ENCODE measurements at regions not wholly inside any gene's neighbourhood (a gene's known extent, or its start where the extent isn't known, plus 50 kb on each side); places are given as distances from the start of the nearest gene placed in this dataset.

DNA sequence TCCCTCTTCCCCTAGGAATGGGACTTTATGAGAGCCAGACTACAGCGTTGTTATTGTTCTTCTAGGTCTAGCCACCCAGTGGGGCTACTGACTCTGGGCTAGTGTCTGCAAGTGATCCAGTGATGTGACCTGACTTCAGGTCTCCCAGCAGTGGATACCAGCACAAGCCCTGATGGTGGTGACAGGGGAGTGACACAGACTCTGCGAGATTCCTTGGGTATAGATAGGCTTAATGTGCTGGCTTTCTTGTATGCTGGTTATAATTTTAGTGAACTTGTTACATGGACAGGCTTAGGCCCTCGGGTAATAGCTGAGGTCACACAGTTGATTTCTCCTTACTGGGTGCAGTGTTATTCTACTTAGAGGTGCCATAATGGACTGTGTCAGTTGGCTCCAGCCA lies 106.9 kb downstream of the TBC1D30 start:
- intact Hi-C loops (cut with DNase I), result no loop called here
- no peak for DNase-seq

DNA sequence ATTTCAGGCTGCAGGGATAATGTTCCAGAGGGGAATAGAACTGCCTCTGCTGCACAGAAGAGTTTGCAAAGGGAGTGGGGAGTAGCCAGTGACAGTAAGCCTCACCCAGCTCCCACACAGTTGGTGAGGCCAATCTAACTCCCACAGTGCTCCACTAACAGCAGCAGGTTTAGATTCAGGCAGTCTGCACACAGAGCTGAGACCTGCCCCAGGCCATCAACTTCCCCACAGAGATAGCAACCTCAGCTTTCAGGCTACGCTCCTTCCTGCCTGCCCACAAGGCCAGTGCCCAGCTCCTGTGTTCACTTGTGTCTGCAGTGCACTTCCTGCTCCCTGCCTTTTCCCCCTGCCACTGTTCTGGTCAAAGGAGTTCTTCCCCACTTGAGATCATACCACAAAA lies 107.5 kb downstream of the TBC1D30 start:
- DNase-seq, result no peak
- intact Hi-C loops (cut with DNase I), result no loop called here

DNA sequence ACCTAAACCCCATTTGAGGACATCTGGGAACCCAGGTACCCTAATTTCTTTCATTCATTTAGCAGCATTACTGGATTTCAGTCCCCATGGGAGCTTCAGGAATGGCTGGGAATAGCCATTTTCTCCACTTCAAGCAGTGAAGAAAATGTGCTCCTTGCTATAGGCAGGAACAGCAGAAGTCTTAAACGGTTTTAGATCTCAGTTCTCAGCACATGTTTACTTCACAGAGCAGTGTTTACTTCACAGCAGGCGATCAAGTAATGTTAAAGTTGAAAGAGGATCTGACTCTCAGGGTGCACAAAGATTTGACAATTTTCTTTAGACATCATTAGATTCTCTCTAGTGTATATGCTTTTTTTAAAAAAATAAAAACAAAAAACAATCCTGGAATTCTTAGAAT lies 109.3 kb downstream of the TBC1D30 start:
- DNase-seq, result no peak
- intact Hi-C loops (cut with DNase I), result no loop called here

DNA sequence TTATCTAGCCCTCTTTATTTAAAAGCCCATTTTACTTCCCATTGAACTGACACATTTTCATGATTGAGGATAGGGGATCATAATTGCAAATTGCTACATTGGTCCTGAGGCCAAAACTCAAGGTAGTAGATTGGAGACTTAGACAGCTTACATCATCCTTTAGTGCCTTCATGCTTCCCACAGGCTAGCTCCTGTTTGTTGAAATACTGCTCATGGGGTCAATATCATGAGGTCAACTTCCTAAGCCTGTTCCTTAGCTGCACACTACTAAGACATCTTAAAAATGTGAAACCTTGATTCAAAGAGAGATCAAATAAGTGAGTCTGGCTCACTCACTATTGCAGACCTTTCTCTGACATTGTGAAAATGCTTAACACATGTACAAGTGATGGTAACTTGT lies 113.0 kb downstream of the TBC1D30 start:
- DNase-seq, result no peak
- intact Hi-C loops (cut with DNase I), result no loop called here

DNA sequence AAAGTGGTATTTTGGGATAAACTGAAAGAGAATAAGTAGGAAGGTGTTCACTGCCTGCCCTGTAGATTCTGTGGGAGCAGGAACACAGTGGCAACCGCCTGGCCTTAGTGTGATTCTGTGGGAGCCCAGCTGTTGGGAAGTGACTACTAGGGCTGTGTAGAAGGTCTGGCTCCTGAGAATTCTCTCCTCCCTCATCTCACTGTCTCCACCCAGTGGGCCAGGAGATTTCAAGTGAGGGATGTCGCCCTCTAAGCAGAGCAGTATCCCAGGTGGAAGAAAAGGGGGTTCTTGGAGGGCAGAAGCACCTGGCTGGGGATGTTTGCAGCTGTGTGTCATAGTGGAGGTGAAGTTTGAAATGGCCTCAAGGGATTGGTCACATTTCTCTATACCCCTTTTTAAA lies 113.7 kb downstream of the TBC1D30 start:
- no peak for DNase-seq
- intact Hi-C loops (cut with DNase I), result no loop called here

DNA sequence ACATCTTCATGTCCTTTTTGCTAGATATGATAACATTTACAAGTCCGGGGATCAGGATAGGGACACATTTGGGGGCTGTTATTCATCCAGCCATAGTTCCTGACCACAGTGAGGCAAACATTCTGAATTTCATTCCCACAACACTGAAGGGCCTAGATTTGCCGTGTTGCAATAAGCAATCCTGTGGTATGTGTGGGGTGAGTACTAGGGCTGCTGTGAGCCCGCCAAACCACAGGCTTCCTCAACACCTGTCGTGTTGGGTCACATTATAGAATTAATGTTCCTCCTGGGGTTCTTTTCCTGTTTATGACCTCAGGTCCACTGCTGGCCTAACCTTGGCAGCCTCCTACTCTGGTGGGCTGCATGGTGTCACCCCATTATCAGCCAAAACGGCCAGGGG lies 119.2 kb downstream of the TBC1D30 start:
- no peak for DNase-seq
- intact Hi-C loops (cut with DNase I), result no loop called here

DNA sequence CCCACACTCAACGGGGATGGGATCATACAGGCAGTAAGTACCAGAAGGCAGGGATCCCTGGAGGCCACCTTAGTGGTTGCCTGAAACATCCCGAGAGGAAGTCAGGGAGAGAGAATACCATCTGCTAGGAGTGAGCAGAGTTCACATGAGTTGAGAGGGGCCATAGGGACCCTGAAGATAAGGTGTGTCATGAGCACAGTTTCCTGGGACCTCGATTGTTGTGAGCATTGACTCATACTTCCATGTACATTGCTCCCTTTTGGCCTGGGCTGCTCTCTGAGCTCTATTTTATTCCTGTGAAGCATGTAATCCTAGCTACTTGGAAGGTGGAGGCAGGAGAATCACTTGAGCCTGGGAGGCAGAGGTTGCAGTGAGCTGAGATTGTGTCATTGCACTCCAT lies 120.5 kb downstream of the TBC1D30 start:
- DNase-seq, result no peak
- intact Hi-C loops (cut with DNase I), result no loop called here

DNA sequence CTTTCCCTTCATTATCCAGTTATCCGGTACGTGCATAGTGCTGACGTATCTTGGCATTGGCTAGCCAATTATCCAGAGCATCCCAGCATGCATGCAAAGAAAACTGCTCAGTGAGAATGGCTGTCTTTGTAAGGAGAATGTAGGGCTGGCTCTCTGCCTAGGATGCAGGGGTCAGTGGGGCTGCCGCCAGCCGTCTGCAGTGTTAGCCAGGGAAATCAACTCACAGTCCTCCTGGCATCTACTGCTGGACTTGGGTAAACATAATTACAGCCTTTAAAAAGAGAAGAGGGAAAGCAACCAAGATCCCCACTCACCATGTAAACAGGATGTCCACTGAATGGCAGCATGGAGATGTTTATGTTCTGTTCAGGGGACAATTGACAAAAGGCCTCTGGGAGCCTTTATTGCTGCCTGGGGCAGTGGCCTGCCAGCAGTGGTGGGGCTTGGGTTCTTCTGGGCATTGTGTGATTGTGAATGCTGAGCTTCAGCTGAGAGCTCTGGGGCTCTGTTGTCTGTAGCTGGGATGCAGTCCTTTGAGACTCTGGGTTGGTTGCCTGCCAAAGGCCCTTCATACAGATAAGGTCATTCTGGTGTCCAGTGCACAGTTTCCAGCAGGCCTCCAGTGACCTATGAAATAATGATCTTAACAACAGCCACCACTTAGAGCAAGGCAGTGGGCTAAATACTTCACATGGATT lies 121.8 kb downstream of the TBC1D30 start:
- intact Hi-C loops (cut with DNase I), result no loop called here

DNA sequence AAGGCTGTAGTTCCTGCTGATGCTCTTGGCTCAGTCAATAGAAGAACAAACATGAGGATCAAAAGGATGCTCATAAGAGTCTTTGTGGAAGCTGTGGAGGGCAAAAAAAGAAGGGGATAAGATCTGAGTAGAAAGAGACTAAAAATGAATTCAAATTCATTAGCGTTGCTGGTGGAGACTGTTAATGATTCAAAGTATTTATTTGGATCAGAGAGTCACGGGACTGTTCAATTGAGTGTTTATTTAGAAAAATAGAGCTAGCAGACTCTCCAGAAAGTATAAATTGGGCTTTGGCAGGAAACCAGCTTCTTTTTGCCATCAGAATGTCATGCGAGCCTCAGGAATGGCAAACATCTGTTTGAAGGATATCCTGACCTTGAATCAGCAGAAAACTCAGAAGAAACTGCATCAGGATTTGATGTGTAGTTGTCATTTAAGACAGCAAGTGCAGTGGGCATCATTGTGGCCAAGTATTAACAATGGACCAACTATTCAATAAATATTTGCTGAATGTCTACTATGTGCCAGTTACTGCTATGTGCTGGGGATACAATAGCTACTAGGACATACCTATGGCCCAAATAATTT lies 126.4 kb downstream of the TBC1D30 start:
- intact Hi-C loops (cut with DNase I), result no loop called here
- no peak for DNase-seq

More for the DNA sequence above, 121.8 kb downstream of the TBC1D30 start:
- peak; percentile 63 to 94 (median 84) for DNase-seq

DNA sequence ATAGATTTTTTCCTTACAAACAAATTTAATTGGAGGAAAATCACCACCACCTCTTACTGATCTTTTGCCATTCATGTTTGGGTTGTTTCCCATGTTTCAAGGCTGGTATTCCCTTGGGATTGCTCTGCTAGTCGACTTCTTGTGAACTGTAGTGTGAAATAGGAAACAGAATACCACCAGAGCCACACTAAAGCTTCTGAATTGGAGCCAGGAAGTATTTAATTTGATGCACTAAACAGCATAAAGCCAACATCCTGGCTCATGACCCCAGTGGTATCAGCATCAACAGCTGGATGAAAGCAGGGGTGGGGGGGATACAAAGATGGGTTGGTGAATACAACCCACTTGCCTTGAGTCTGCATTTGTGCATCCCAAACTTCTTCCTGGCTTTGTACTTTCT lies 127.5 kb downstream of the TBC1D30 start:
- no peak for DNase-seq
- intact Hi-C loops (cut with DNase I), result no loop called here

DNA sequence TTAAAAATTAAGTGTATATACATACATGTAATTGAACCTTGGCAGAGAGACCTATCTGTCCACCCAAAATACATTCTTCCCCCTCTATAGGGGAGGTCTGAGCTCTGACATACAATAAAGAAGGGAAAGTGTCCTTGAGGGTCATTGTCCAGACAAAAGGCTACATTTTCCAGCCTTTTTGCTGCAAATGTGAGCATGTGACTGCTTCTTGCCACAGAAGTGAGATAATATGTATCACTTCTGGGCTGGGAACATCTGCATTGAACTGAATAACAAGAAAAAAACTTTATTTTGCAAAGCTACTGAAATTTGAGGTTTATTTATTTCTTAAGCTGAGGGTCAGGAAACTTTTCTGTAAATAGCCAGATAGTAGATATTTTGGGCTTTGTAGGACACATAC lies 131.3 kb downstream of the TBC1D30 start:
- DNase-seq, result no peak
- intact Hi-C loops (cut with DNase I), result no loop called here

DNA sequence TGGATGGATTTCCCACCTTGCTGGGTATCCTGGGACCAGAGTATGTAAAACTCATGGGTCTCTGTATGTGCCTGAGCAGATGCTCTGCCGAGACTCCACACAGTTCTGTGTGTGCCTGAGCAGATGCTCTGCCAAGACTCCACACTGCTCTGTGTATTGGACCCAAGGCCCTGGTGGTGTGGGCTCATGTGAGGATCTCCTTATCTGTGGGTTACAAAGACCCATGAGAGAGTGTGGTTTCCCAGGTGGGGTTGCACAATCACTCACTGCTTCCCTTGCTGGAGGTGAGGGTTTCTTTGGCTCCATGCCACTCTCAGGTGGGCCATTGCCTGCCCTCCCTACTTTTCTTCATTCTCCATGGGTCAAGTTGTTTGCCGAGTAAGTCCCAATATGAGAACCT lies 141.5 kb downstream of the TBC1D30 start:
- DNase-seq, result no peak
- intact Hi-C loops (cut with DNase I), result no loop called here

DNA sequence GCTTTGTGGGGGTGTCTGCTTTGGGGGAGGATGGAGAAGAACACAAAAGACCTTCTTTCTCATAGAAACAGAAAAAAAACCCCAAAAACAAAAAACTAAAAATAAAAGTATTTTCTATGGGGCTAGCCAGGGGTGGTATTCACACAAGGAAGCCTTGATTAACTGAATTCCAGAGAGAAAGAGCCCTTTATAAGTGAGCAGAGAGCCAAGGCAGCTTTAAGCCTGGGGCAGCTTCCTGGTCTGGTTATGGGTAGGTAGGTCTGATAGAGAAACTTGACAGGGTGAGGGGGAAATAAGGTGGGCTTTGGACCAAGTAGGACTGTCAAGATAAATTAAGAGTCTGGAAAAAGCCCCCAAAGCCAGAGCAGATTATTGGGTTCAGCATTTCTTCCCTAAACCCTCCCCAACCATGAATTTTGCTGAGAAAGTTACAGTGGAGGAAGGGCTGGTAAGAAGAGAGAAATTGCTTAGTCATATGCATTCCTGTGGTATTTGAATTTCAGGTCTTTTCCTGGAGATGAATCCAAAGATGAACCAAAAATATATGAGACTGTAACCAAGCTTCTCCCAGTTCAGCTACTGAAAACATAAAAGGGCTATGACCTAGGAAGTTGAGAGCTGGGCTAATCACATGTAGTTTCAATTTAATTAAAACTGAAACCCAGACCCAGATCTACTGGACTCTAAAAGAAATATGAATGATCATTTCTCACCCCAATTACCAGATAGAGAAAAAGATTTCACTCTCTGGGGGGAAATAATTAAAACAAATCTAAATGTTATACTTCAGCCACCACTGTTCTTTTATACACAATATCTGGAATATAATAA lies 144.8 kb downstream of the TBC1D30 start:
- intact Hi-C loops (cut with DNase I), result no loop called here
- DNase-seq, result no peak

DNA sequence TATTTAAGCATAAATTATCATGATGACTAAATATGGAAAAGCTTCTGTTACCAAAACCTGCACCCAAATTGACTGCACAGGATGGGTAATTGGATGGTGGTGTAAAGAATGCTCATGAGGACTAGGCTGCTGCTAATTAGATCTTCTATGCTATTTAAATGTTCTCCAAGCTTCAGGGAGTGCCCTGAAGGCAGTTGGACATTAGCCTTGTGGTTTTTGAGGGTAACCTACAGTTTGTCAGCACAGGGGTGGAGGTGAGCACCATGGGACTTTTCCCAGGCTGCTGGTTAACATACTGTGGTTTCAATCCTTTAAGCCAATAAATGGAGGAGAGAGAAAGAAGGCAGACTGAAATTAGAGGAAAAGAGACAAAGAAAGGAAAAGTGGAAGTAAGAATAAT lies 145.0 kb downstream of the WIF1 start:
- intact Hi-C loops (cut with DNase I), result no loop called here
- DNase-seq, result no peak

DNA sequence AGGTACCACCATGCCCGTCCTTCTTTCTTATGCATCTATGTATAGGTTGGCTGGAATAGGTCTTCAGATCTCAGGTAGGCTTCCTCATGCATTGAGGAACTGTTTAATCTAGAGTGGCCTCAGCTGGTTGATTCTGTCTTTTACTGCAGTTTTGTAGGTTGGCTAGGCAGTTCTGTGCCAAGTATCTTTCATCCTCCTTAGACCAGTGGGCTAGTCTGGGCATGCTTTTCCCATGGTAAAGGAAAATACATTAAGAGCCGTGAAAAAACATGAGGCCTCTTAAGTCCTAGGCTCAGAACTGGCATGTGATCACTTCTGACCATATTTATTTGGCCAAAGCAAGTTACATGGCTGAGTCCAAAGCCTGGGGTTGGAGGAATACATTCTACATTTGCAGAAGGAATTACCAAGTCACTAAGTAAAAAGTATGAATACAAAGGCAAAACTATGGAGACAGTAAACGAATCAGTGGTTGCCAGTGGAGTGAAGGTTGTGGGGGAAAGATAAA lies 137.3 kb downstream of the WIF1 start:
- DNase-seq, result no peak
- intact Hi-C loops (cut with DNase I), result no loop called here

DNA sequence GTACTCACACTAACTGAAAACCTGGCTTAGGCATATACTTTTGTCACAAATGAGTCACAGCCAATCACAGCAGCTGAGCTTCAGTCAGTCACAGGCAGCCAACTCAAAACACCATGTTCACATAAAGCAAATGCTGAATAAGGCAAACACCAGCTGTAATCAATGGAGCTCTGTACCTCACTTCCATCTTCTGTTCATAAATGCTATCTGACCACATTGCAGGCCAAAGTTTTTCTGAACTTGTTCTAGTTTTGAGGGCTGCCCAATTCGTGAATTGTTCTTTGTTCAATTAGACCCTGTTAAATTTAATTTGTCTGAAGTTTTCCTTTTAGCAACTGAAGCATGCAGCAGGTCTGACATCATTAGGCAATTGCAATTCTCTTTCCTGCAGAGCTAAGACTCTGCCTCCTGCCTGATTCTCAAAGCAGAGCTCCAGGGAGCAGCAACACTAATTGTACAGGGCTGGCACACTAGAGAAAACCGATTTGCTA lies 129.9 kb downstream of the WIF1 start:
- DNase-seq, result peak in 10 of 42 donors; percentile 4 to 42 (median 15)
- intact Hi-C loops (cut with DNase I), result no loop called here

DNA sequence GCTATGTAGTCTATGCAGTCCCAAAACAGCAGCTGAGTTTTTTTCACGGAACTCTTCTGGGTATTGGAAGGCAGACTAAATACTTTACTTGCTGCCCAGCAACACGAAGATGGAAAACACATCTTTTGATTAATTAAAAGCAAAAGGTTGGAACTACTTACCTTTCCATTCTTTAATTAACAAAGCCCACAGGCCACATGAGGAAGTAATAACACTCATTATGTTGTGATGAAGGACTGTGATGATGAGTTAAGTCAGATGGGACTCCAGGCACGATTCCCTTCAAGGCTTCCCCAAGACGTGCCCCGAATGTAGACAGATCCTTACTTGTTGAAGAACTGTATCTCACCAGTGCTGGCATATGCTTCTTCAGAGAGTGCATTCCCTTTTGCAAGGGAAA lies 129.0 kb downstream of the WIF1 start:
- intact Hi-C loops (cut with DNase I), result no loop called here
- DNase-seq, result no peak

DNA sequence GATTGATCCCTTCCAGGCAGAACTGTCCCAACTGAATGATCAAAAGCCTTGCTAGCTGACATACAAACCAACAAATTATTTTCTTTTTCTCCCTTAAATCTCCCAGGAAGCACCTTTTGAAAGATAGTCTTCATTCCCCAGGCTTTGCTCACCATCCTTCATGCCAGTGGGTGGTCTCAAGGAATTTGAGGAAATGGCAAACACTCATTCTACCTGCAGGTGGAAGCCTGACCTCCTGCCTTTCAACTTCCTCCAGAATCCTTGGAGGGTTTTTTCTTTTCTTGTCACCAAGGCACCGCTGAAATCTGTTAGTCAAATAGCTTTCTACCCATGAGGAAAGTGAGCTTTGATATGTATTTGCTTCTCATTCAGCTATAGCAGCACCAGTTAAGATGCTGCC lies 128.5 kb downstream of the WIF1 start:
- DNase-seq, result no peak
- intact Hi-C loops (cut with DNase I), result no loop called here

DNA sequence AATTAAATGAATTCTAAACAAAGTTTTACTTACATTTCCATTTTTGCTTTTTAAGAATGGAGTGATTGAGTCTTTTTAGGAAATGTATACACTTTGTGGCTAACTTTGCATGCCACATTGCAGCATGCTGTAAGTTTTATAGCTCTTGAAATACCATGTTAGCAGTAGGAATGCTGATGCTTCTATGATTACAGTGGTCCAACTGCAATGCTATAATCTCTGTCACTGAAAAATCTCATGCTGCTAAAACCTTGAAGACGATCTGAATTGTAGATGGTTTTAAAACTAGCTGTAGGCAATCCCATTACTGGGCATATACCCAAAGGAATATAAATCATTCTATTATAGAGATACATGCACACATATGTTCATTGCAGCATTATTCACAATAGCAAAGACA lies 127.6 kb downstream of the WIF1 start:
- DNase-seq, result no peak
- intact Hi-C loops (cut with DNase I), result no loop called here

DNA sequence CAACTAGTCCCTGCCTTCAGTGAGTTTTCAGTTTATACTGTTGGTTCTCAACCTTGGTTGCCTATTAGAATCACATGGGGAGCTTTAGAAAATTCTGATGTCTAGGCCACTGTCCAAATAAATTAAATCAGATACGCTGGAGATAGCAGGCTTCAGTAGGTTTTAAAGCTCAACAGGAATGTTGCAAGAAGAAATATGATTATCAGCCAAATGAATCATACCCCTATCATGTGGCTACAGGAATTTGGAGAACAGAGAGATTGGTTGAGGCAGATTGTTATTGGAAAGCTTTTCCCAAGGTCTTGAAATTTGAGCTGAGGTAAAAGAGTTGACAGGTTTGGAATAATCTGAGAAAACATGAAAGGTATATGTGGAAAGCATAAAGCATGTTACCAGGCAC lies 125.3 kb downstream of the WIF1 start:
- intact Hi-C loops (cut with DNase I), result no loop called here
- DNase-seq, result no peak

Data from head of caudate nucleus (tissue), 42 donors.